ENCODE measurements at regions not wholly inside any gene's neighbourhood (a gene's known extent, or its start where the extent isn't known, plus 50 kb on each side); places are given as distances from the start of the nearest gene placed in this dataset.

DNA sequence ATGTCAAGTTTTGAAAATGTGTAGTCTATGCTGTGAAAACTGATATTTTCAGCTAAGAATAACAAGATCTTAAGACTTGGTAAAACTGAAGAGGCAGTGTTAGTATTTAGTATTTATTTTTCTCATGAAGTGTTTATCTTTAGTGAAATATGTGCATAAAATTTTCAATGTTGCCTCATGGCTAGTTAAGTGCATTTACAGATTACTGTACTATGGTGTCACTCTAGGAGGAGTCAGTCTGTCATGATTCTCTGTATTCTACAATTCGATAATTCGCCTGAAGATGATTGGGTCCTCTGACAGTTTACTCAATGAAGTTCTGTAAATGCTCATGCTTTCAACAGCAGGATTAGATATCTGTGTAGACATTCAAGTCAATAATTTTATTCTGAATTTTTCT lies 488.1 kb upstream of the GRM3 start:
- Histone ChIP-seq H3K27me3 (ENCODE audit: insufficient read depth, poor library complexity, severe bottlenecking) (no peaks in the 10 kb centered on the region), H3K27ac (replicated peaks) (no peak overlapping the region), H3K4me3 (replicated peaks; ENCODE audit: insufficient read depth, low read length) (no peak overlapping the region)
- no peak for TF ChIP-seq SPI1 (IDR thresholded peaks at IDR 0.05; ENCODE audit: borderline replicate concordance, low read depth)
- TF ChIP-seq, protein P1, sequence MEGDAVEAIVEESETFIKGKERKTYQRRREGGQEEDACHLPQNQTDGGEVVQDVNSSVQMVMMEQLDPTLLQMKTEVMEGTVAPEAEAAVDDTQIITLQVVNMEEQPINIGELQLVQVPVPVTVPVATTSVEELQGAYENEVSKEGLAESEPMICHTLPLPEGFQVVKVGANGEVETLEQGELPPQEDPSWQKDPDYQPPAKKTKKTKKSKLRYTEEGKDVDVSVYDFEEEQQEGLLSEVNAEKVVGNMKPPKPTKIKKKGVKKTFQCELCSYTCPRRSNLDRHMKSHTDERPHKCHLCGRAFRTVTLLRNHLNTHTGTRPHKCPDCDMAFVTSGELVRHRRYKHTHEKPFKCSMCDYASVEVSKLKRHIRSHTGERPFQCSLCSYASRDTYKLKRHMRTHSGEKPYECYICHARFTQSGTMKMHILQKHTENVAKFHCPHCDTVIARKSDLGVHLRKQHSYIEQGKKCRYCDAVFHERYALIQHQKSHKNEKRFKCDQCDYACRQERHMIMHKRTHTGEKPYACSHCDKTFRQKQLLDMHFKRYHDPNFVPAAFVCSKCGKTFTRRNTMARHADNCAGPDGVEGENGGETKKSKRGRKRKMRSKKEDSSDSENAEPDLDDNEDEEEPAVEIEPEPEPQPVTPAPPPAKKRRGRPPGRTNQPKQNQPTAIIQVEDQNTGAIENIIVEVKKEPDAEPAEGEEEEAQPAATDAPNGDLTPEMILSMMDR (IDR thresholded peaks at IDR 0.05; ENCODE audit: insufficient read depth, low read length), result no peak
- no peak for TF ChIP-seq GABPA (IDR thresholded peaks at IDR 0.05; ENCODE audit: low read depth)
- no peak for TF ChIP-seq REST (IDR thresholded peaks at IDR 0.05; ENCODE audit: insufficient replicate concordance, low read depth)
- TF ChIP-seq POLR2AphosphoS5 (IDR thresholded peaks at IDR 0.05; ENCODE audit: low read depth), result no peak
- DNase-seq (ENCODE audit: low read depth in 1 of 2, low spot score in 1 of 2), result no peak

- Histone ChIP-seq H3K4me3 (replicated peaks; ENCODE audit: insufficient read depth, low read length) (no peak overlapping the region), H3K27ac (replicated peaks) (no peak overlapping the region), H3K27me3 (ENCODE audit: insufficient read depth, poor library complexity, severe bottlenecking) (no peaks in the 10 kb centered on the region)
- TF ChIP-seq GABPA (IDR thresholded peaks at IDR 0.05; ENCODE audit: low read depth), result no peak
- no peak for TF ChIP-seq SPI1 (IDR thresholded peaks at IDR 0.05; ENCODE audit: borderline replicate concordance, low read depth)
- no peak for DNase-seq (ENCODE audit: low read depth in 1 of 2, low spot score in 1 of 2)
Observed at GRCh38 chr7:86152926-86153325, 490.8 kb upstream of the GRM3 start.

DNA sequence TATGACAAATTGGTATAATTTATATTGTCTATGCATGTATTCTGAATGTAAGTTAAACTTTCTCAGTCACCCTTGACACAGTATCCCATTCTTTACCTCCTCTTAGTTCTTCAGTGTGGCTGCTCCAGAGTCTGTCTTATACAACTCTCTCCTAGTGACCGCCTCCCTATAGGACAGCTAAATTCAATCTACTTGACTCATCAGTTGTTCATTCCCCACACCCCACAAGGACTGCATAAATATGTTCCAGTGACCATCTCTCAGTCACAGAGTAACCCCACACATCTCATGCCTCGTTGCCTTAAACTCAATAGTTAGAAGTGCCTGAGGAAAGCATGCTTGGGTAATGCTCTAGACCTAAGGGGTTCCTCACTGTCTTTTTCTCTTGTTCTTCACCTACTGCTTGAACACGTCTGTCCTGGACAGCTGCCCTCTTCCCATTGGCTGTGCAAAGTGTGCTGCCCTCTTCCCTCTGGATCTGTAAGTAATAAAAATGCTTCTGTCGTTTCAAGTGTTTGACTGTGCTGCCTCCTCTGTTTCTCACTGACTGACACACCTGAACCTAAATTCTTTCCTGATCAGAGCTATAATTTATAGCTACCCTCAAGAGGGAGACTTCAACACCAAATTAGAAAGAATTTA lies 494.6 kb upstream of the GRM3 start:
- TF ChIP-seq GABPA (IDR thresholded peaks at IDR 0.05; ENCODE audit: low read depth) (no peak), REST (IDR thresholded peaks at IDR 0.05; ENCODE audit: insufficient replicate concordance, low read depth) (no peak), SPI1 (IDR thresholded peaks at IDR 0.05; ENCODE audit: borderline replicate concordance, low read depth) (no peak)
- no peak for DNase-seq (ENCODE audit: low read depth in 1 of 2, low spot score in 1 of 2)
- H3K4me3 ChIP-seq (replicated peaks; ENCODE audit: insufficient read depth, low read length), result no peak overlapping the region
- H3K27me3 ChIP-seq (ENCODE audit: insufficient read depth, poor library complexity, severe bottlenecking), result no peaks in the 10 kb centered on the region
- no peak overlapping the region for H3K27ac ChIP-seq (replicated peaks)

- Histone ChIP-seq H3K4me3 (replicated peaks; ENCODE audit: insufficient read depth, low read length) (no peak overlapping the region), H3K27ac (replicated peaks) (no peak overlapping the region), H3K27me3 (ENCODE audit: insufficient read depth, poor library complexity, severe bottlenecking) (no peaks in the 10 kb centered on the region)
- TF ChIP-seq SPI1 (IDR thresholded peaks at IDR 0.05; ENCODE audit: borderline replicate concordance, low read depth) (no peak), POLR2AphosphoS5 (IDR thresholded peaks at IDR 0.05; ENCODE audit: low read depth) (no peak), REST (IDR thresholded peaks at IDR 0.05; ENCODE audit: insufficient replicate concordance, low read depth) (no peak)
- TF ChIP-seq, protein P1 (IDR thresholded peaks at IDR 0.05; ENCODE audit: insufficient read depth, low read length), result no peak
- DNase-seq (ENCODE audit: low read depth in 1 of 2, low spot score in 1 of 2), result no peak
Observed at GRCh38 chr7:86148501-86148900, 495.2 kb upstream of the GRM3 start.

Data from HL-60 (cell line).